NCI-H146 (cell line): ENCODE measurements at regions not wholly inside any gene's neighbourhood (a gene's known extent, or its start where the extent isn't known, plus 50 kb on each side); places are given as distances from the start of the nearest gene placed in this dataset.

Source experiments
- DNase-seq: peaks from one replicate; lab custom pipeline; 2025; lab: John Stamatoyannopoulos, UW

DNA sequence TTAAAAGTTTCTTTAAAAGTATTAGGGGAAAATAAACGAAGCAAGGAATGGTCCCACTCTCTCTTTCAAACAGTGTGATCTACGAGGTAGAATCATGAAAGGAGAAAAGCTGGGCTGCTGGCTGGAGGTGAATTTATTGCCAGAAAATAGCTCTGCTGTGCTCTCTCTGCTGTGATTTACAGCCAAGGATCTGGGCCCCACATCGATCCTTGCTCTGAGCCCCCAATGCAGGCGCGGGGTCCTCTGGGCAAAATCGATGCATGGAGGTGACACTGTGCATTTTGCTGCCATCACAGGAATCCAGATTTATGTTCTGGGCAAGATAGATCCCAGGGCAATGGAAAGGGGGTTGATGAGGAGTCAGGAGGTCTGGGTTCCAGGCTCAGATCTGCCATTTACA, 91.0 kb upstream of the GPR26 start:
- DNase-seq, result no peak

DNA sequence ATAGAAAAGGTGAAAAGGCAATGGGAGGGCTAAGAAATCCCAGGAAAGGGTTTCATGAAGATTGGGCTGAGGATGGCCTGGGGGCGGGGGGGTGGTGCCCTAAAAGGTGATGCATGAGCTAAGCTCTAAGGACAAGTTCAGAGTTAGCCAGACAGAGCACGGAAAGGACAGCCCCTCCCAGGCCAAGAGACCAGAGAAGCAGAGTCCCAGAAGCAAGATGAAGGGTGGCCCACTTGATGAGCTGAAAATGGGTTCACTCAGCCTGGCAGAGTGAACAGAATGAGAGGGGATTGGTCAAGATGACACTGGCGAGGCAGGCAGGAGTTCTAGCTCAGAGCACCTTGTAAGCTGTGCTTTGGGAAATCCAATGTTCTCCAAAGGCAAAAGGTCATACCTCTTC, 89.4 kb upstream of the GPR26 start:
- no peak for DNase-seq

DNA sequence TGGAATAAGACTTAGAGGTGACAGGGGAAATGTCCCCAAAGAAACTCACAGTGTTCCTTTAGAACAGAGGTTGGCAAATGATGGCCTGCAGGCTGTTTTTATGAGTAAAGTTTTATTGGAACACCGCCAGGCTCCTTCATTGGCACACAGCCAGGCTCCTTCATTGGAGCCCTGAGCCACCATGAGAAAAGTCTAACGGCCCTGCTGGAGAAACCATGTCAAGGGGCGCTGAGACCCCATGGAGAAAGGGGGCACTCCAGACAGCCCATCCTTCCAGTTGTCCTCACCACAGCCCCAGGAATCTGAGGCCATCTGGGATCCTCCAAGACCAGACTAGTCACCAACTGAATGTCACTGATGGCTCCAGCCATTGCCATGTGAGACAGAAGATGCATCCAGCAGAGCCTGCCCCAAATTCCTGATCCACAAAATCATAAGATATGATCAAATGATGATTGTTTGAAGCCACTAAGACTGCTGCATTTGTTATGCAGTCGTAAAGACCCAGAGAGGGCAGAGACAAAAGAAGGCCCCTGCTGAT, 88.2 kb upstream of the GPR26 start:
- DNase-seq, result no peak

DNA sequence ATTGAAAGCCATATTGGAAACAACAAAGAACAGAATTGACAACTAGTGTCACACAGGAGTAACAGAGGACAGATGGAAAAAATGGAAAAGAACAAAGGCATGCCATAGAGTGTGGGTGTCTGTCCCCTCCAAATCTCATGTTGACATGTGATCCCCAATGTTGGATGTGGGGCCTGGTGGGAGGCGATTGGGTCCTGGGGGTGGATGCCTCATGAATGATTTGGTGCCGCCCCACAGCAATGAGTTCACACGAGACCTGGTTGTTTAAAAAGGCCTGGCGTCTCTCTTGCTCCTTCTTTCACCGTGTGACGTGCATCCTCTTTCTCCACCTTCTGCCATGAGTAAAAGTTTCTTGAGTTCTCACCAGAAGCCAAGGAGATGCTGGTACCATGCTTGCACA, 87.4 kb upstream of the GPR26 start:
- no peak for DNase-seq

DNA sequence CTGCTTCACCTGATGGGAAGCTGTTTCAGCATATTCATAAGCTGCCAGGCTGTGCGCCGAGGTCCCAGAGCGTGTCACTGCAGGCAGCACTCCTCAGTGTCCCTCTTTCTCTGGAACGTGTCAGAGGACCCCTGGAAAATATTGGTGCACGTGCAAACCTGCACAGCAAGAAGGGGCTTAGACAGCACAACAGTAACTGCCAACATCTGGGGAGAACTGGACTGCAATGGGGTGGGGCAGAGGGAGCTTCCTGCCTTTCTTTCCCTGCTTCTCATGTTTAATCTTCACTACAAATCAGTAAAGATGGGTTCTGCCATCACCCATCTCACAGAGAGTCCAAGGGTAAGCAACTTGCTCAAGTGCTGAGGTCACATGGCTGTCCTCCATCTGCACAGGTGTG, 86.5 kb upstream of the GPR26 start:
- no peak for DNase-seq

DNA sequence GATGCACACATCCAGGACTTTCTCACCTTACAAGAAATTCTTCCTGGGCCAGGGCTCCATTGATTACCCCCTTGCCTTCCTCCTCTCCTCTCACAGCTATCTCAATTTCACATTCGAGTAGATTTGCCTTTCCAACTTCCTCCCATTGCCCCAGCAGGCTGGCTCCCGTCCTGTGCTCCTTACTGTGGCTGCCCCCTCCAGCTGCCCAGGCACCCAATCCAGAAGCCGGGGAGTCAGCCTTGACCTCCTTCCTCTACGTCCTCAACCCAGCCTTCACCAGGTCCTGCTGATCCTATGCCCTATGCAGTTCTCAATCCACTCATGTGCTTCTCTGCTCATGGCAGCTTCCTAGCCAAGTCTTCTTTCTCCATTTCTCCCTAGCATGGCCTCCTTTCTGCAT, 85.7 kb upstream of the GPR26 start:
- no peak for DNase-seq

DNA sequence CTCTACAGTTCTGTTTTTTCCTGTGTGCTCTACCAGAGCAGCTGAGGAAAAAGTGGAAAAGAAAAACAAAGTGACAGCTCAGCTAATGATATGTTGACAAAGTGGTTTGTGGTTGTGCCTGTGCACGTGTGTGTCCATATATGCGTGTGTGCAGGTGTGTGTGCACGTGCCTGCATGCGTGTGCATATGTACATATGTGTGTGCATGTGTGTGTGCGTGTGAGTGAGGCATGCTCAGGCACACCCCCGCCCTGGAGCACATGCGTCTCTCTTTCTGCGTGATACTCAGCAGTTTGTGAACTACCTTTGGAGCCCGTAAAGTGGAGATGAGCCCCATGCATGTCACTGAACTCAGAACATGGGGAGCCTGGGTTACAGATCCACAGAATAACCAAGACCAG, 84.5 kb upstream of the GPR26 start:
- no peak for DNase-seq

DNA sequence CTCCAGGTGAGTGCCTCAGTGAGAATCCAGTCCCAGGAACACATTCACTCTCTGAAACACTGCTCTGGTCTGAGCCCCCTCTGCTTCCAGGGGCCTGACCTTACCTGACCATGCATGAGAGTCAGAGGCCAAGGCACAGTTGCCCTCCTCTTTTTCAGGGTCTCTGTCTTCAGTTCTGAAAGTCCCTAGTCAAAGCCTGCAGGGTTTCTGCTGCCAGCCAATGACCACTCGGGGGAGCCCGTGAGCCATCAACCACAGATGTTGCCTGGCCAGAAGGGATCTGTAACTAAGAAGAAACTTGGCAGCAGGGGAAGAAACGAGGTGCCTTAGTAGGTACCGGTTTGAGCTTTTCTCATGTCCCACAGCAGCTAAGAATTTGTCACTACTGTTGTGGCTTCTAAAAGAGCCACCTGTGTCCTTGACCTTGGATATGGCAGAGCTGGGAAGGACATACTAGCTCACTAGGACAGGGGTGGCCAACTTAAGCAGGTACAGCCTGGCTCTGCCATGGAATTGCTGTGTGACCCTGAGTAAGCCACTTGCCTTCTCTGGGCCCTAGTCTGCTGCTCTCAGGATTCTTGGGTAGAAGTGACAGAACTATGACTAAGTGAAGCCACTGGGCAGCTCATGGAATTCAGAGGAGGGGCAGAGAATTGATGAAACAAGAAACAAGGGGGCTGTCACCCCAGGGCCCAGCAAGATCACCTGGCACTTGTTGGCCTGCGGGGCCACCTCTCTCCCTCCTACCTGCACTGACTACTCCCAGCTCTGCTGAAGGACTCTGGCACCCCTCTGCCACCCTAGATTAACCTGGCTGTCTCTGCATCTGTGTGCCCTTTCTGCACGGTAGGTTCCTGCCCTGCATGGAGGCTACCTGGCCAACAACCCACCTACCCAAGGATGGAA, 83.8 kb upstream of the GPR26 start:
- peak; percentile 57 for DNase-seq

DNA sequence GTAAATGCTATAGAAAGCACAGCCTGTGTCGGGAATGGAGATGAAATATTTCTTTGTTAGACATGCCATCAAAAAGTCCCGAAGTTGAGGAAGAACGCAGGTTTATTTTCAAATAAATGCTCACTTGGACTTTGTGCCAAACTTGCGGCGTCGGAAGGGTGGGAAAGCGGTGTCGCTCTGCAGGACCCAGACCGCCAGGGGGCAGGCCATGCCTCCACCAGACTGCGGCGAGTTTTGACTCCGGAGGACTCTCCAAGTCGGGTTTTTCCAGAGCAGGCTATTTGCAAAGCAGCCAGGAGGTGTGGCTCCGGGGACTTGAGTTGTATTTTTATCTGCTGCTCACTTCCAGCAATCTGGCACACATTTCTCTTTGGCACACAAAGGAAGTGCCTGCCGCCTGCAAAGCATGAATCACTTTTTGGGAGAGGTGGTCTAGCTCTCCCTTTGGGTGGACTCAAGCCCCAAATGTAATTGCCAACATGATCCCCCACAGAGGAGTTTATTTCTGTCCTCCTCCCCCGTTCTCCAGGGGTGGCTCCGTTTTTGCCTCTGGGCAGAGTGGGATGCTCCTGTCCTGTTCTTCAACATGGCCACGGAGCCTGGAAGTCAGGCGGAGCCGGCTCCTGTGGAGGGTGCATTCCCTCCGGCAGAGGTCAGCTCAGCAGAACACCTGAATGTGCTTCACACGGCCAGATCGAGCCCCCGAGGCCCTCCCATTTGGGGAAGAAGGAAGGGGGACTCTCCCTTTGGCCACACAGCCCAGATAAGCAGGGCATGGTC, 82.3 kb upstream of the GPR26 start:
- peak; percentile 53 for DNase-seq

DNA sequence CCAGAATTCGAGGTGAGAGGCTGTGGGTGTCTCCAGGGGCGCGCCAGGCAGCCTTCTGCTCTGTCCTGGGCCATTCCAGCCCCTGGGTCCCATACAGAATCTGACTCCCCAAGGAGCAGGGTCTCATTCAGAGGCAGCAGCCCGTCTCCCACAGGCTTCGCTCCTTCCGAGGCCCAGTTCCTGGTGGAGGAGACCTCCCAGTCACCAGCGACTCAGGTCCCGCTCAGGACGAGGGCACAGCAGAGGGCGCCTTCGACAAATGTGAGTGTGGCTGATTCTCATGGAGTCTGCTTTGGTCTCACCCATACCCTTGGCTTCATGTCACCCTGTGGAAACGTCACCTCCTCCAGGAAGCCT, 81.8 kb upstream of the GPR26 start:
- DNase-seq, result no peak

DNA sequence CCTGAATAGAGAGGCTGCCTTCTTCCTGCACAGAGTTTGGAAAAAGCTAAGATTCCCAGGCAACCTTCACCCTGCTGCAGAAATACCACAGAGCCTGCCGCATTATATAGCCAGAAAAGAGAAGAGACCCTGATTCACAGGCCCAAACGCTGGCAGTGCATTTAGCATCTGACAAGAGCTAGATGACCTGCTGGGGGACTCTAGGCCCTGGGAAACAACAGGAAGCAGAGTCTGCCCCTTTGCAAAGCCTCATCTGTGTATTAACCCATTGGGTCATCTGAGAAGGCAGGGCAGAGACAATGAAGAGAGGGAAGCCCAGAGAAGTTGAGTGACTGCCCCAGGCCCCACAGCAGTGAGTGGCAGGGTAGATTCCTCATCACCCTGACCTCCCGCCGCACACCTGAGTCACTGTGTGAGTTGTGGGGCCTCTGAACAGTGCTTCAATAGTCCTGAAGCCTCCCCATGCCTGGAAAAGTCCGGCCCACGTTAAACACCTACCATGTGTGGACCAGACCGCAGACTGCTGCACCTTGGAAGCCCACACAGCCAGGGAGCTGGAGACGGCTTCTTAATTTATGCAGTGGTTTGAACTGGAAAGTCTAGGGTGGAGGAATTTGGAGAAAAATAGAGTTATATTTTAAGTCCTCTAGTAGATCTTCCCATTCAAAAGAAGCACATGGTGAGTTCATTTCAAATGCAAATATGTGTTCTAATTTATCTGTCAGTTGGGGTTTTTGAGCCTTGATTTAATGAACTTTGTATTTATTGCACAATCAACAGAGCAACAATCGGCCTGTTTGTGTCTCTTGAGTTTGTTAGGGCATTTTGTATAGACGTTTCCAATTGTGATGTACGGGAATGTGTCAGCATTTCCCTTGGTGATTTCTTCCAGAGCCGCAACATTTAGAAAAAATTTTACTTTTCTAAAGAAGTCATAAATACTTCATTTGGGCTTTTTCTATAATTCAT, 80.4 kb upstream of the GPR26 start:
- DNase-seq, result no peak

DNA sequence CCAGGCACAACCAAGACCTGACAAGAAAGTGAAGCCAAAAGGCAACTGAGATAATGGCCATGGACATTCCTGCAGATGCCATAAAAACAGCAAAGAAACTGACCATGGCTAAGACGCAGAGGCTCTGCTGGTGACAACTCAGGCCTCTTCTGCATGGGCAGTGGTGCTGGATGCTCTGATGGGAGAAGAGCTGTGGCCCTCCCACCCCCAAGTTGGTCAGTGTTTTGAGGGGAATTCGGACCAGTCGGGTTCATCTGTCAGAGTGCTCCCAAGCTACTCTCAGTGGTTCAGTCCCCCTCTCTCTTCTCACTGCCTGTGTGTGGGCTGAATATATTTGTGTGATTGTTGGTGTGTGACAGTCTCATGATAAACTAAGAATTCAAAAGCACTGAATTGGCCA, 79.0 kb upstream of the GPR26 start:
- DNase-seq, result no peak

DNA sequence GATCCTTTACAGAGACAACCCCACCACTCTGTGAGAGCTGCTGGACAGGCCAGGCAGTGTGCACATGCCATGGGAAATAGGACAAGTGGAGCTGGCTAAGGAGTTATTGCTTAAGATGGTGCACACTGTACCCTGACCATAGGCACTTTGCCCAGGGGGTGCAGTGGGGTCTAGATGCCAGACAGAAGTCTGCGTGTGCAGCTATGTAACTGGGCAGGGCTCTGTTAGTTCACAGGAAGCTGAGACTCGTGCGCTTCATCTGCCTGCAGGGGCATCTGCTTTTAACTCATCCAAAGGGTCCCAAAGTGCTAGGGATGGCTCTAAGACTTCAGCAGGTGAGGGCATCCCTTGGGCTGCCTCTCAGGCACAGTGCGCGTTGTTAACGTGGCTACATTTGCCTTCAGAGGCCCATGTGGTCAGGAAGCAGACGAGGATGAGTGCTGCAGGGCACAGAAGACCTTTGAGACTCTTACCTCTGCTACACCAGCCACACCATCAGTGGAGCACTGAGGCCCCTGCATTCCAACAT, 77.7 kb upstream of the GPR26 start:
- no peak for DNase-seq

DNA sequence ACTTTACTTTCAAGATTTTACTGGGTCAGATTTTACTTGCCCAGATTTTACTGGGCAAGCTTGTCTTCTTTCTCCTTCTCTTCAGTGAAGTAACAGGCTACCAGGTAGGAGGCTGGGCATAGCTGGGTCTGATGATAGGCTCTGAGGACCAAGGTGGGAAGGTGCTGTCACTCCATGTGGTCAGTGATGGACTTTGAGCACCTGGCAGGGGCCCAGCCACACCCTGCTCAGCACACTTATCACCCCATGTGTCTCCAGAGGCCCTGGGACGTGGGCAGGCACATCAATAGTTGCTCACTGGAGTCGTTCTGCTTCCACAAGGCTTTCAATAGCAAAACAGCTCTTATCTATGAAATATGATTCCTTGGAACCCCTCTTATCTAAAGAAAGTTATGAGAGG, 70.5 kb upstream of the GPR26 start:
- DNase-seq, result no peak

DNA sequence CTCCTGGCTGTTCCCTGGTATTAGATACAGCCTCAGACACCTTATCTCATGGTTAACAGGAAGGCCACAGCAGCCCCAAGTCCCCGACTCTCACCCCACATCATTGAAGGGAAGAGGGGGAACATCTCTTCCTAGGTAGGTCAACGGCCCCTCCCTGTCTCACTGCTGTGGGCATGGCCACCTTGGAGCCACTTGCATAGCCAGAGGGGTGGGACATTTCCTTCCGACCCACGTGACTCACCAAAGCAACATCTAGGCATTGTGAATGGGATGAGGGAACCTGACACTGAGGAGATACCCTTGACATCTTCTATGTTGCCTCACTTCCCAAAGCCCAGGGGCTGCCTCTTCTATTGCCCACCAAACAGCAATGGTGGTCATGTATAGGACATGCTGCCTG, 68.5 kb upstream of the GPR26 start:
- DNase-seq, result no peak

DNA sequence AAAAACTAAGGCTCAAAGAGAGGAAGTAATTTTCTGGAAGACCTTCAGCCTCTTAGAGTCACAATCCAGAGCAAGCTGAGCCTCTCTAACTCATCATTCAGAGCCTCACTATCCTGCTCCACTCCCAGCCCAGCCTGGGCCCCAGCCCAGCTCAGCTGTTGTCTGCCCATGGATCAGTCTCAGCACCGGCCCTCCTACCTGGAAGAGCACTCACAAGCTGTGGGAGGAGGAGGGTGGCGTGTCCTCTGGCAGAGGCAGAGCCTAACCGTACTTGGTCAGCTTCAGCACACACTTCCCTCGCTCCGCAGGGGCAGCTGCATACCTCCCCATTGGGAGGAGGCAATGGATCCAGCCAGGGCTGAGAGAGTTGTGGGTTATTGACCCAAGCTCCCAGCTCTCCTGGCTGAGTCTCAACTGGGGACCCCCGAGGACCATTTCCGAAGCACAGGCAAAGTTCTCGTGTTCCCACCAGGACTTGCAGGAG, 66.7 kb upstream of the GPR26 start:
- no peak for DNase-seq

DNA sequence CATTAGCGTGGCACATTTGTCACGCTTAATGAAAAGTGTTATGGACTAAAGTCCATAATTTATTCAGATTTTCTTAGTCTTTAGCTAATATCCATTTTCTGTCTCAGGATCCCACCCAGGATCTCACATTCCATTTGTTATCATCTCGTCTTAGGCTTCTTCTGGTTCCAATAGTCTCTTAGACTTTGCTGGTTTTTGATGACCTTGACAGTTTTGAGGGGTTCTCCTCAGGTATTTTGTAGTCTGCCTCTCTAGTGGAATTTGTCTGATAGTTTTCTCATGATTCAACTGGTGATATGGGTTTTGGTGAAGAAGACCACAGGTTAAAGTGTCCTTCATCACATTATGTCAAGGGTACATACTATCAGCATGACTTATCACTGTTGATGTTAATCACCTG, 66.0 kb upstream of the GPR26 start:
- no peak for DNase-seq

DNA sequence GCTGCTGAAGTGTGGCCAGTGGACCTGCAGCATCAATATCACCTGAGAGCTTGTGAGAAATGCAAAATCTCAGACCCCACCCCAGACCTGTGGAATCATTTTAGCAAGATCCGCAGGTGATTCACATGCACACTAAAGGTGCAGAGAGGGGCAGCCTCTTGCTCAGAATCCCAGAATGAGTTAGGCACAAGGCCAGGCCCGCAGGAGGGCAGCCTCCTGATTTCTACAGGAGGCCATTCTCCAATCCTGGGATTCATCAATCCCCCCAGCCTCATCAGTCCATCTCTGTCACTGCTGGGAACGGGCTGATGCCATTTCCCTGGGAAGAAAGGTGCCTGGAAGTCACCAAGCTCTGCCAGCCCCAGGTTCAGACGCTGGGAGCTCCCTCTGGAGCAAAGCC, 63.0 kb upstream of the GPR26 start:
- DNase-seq, result no peak

DNA sequence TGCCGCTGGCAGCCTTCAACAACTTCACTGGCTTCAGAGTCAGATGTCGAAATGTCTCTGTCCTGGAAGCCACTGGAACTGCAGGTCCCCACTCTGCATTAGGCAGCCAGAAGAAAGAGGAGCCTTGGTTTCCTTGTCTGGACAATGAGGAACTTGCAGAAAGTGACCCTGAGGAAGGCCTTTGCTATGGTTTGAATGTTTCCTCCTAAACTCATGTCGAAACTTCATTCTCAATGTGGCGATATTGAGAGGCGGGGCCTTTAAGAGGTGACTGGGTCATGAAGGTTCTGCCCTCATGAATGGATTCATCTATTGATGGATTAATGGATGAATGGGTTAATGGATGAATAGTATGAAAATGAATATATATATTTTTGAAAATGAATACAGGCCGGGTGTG, 61.6 kb upstream of the GPR26 start:
- DNase-seq, result no peak

DNA sequence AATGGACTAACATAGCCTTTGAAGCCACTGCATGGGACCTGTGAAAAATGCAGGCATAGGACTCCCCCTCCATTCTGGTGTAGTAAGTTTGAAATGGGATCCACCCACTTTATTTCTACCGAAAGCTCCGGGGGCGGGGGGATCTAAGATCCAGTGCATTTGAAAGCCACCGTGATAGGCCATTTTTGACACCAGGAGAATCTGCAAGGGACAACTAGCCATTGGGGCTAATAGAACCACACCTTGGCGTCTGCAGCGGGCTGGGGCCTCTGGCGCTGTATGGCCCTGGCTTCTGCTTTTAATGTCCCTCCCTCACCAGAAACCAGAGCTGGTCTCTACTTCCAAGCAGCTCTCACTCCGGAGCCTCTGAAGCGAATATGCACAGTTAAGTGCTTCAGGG, 60.1 kb upstream of the GPR26 start:
- no peak for DNase-seq

DNA sequence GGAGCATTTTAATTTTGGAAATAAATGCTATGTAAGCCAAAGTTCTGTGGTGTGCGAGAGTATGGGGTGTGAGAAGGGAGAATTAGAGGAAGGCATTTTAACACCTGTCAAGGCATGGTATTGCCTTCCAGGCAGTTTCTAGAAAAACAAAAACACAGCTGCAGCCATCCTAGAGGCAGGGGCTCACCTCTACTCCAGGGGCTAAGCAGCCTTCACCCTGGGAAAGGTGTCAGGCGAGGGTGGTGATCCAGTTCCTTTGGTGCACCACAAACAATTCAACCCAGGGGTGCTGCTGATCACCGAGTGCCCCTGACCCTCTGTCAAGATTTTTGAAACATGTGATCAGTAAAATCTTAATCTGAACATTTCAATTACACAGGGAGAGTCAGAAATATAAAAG, 59.2 kb upstream of the GPR26 start:
- no peak for DNase-seq

DNA sequence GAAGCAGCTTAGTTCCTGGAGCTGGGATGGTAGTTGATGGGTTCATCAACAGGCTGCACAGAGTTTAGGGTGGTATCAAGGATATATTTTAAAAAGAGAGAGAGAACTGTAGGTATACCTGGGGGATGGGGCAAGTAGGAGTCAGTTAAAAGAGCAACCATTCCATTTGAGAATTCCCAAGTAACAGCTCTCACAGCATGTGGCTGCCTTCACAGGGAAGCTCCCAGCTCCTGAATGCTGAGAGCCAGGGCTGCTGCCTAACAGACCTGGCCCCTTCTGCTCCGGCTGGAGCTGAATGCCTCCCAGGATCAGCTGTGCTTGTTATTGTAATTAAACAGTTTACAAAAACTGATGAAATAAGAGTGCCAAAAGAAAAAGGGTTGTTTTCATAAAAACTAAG, 58.8 kb upstream of the GPR26 start:
- no peak for DNase-seq
